Pons (tissue), 1 donor: ENCODE measurements at regions not wholly inside any gene's neighbourhood (a gene's known extent, or its start where the extent isn't known, plus 50 kb on each side); places are given as distances from the start of the nearest gene placed in this dataset.
"Not testable (repeated sequence)": the region's sequence is repeated elsewhere in the genome, so short reads cannot be mapped to it uniquely, and the experiment has no call there.

Experiments used
- DNase-seq: peaks from one replicate; pipeline ENCODE4 v3.0.0-alpha.2; 2016; ENCODE audit warnings: low spot score

DNA sequence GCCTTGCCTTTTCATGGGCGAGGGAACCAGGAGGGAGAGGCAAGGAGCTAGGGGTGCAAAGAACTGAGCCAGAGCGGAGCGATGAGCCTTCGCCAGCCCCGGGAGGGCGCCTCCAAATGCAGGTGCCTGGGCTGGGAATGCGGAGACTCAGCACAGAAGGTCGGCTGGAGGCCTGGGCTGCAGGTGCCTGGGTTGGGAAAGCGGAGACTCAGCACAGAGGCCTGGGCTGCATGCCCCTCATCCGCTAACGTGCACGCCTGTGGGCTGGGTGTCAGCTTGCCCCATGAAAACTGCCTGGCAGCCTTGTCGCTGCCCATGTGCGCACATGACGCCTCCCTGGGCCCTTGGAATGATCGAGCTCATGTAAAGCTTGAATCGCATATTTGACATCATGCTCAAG, 51.8 kb downstream of the POM121L12 start:
- no peak for DNase-seq

DNA sequence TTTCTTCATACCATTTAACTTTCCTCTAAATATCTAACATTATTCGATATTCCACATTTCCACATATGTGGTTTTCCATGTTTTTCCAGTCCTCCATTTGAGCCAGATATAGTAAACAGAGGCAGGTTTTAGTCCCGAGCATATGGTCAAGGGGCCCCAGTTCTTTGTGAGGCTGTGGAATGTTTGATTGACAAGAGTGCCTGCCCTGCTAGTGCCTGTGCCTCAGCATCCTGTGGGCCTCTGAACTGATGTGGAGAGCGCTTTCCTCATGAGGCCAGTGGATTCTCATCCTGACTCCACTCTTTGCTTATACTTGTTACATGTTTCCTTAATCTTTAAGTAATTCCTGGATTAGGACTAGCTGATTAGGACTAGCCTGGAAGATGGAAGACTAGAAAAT, 58.8 kb downstream of the POM121L12 start:
- no peak for DNase-seq

GRCh38 chr7:53094827-53095226, 59.4 kb downstream of the POM121L12 start:
- DNase-seq: no peak

- no peak for DNase-seq
Observed at GRCh38 chr7:53095731-53096501, 60.5 kb downstream of the POM121L12 start.

GRCh38 chr7:53100091-53100490, 64.7 kb downstream of the POM121L12 start:
- no peak for DNase-seq

DNA sequence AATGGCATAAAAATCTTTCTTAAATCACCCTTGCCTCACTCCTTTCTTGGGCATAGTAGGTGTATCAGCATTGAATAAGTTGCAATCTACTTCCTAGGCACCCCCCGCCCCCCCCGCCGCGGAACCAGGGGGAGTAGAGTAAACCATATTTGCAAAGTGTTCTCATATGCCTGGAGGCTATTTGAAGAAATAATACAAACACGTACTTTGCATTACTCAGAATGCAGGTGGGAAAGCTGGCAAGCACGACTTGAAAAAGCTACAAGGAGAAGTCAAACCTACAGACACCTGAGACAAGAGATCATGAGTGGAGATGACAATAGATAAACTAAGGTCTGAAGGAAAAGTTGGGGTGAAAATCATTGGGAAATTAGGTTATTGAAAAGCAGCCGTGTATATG, 65.6 kb downstream of the POM121L12 start:
- DNase-seq: no peak

GRCh38 chr7:53110425-53110824, 75.0 kb downstream of the POM121L12 start:
- no peak for DNase-seq

- no peak for DNase-seq
Observed at GRCh38 chr7:53111031-53111430, 75.6 kb downstream of the POM121L12 start.

- no peak for DNase-seq
Observed at GRCh38 chr7:53113424-53113823, 78.0 kb downstream of the POM121L12 start.

- no peak for DNase-seq
Observed at GRCh38 chr7:53119514-53119941, 84.1 kb downstream of the POM121L12 start.

DNA sequence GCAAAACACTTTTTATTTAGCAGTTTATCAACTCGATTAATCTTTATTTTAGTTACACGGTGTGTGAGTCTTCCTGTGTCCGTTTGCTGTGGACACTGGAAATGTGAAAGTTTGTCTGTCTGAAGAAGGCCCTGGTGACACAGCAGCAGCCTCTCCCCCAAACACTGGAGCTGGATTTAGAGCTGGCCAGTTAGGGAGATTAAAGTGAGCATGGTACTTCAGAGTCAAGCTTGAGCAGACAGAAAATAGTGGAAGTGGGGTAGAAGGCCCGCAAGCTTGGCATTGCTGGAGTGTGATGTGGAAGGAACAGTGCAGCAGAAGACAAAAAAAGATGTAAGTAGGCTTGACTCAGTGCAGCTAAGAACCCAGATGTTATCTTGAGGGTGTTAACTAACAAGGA, 85.9 kb downstream of the POM121L12 start:
- DNase-seq: no peak

DNA sequence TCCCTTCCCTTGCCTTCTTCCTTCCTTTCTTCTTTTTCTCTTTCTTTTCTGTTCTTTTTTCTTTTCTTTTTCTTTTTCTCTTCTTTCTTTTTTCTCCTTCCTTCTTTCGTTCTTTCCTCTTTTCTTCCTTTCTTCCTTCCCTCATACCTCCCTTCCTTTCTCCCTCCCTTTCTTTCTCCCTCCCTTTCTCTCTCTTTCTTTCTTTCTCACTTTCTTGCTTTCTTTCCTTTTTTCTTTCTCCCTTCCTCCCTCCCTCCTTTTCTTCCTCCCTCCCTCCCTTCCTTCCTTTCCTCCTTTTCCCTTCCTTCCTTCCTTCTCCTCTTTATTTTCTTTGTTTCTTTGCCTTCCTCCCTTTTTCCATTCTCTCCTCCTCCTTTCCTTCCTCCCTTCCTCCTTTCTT, 96.3 kb downstream of the POM121L12 start:
- no peak for DNase-seq

GRCh38 chr7:53151496-53151895, 116.1 kb downstream of the POM121L12 start:
- DNase-seq: no peak

DNA sequence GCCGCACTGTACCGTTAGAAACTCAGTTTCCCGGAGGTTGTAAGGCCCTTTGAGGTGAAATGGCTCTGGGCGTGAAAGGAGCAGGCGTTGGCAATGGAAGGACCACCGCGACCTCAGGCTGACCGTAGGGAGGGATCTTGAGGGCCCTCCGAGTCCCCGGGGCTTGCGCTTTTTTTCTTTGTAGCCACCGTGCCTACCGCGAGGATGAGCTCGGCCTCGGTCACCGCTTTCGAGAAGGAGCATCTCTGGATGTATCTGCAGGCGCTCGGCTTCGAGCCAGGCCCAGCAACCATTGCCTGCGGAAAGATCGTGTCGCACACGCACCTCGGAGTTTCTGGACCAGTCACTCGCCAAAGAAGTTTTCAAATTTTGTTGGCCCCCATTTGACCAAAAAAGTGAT, 151.8 kb downstream of the POM121L12 start:
- not testable (repeated sequence) for DNase-seq

GRCh38 chr7:53191191-53191695, 155.8 kb downstream of the POM121L12 start:
- DNase-seq: no peak

DNA sequence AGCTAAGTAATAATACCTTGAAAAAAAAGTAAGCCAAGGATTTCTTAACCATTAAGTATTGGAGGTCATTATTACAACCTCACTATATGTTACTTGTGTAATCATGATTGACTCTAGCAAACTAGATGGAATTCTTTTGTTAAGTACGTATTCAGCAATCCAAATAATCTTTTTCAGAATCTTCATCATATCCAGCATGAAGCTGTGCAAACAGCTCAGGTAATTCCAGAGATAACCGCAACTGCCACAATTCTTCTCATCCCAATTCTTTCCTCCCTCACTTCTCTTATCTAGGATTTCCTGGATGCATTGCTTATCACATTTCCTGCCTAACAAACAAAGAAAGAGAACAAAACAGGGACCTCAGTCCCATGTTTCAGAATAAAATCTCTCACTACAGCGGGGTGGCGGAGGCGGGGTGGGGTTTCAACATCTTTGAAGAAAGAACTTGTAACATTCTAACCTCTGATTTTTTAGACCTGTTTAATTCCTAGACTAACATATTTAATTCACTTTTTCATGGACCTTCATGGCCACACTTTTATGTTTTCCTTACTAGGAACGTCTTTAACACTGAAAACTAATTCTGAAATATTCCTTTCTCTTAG, 156.5 kb downstream of the POM121L12 start:
- DNase-seq: no peak

DNA sequence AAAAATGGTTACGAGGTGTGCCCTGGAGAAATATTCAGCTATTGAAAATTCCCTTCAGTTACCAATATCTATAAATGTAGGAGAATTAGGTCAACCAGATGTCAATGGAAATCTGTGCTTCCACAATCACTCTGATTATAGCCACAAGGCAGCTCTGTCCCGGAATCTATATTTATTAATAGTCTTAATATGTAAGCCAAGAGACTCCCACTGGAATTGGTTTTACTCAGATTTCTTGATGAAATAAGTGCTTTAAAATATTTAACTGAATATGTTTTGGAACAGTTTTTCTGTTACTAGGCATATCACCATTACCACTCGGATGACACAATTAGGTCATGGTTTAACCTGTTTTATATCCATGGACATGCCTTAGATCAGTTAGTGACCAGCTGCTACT, 169.6 kb downstream of the POM121L12 start:
- no peak for DNase-seq

DNA sequence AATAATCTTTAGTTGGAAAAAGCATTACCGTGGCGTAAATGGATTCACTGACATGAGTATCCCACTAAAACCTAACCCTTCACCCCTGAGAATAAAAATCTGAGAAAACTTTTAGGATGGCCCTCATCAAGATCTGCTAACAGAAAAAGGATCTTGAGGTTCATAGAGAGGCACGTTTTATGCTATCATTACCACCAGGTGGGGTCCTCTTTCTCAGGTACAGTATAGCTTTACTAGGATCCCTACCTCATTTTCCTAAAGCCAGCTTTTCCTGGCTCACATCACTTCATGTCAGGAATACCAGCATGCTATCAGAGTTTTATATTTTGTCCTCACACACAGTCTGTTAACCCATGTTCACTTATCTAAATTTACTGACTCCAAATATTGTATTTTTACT, 173.7 kb downstream of the POM121L12 start:
- no peak for DNase-seq

DNA sequence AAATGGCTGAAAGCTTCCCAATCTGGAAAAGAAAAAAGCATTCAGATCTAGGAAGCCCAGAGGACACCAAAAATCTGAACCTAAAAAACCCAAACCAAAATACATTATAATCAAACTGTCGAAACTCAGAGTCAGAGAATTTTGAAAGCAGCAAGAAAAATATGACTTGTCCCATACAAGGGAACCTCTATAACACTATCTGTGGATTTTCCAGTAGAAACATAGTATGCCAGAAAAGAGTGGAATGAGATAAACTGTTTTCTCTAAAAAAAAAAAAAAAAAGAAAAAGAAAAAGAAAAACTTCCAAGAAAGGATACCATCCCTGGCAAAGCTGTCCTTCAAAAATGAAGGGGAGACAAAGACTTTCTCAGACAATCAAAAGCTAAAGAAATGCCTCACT, 179.0 kb downstream of the POM121L12 start:
- no peak for DNase-seq

GRCh38 chr7:53218730-53219504, 183.5 kb downstream of the POM121L12 start:
- DNase-seq: no peak

DNA sequence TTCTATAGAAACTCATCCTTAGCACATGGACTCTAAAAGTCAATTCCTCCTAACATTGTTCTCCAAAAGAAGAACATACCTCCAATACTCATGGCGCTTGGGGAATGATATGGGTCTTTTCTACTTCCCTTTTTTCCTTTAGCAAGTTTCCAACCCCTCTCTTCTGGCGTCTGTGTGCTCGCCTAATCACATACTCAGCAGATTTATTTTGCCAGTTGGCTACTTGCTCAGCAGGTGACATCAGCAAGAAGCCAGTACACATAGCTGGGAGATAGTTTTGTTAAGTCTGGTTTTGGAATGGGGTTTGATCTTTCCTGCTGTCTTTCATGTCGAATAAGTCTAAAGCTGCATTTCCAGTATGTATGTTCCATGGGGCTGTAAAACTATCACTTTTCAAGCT, 193.8 kb downstream of the POM121L12 start:
- DNase-seq: no peak

DNA sequence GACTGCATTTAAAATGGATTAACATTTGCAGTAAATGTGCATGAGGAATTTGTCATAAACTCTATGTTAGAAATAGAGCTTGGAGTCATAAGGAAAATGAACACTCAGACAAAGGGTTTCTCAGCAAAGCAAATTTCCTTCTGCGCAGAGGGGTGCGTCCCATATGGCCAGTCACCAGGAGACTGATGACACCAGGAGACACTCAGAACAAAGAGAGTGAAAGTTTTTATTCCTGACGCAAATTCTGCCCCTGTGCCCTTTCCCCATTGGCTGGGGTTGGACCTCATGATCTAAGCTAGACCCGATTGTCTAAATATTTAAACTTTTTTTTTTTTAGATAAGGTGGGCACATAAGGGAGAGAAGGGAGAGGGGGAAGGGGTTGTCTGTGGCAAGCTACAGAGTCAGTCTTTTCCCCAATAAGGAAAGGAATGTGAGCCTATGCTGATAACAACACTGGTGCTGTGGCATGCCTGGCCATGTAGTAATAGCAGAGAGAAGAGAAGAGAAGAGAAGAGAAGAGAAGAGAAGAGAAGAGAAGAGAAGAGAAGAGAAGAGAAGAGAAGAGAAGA, 202.0 kb downstream of the POM121L12 start:
- DNase-seq: no peak
